ENCODE measurements at regions not wholly inside any gene's neighbourhood (a gene's known extent, or its start where the extent isn't known, plus 50 kb on each side); places are given as distances from the start of the nearest gene placed in this dataset.

GRCh38 chr1:234742622-234743021, 132.6 kb upstream of the IRF2BP2 start:
- no peak for TF ChIP-seq POLR2A (IDR thresholded peaks at IDR 0.05)
- TF ChIP-seq CTCF (IDR thresholded peaks at IDR 0.05) = no peak

All from uterus (tissue), 2 donors.